ENCODE measurements at regions not wholly inside any gene's neighbourhood (a gene's known extent, or its start where the extent isn't known, plus 50 kb on each side); places are given as distances from the start of the nearest gene placed in this dataset.

- Histone ChIP-seq H3K4me1 (no peaks in the 10 kb centered on the region), H3K27me3 (no peaks in the 10 kb centered on the region), H3K9me3 (no peaks in the 10 kb centered on the region), H3K4me3 (no peak overlapping the region), H3K36me3 (replicated peaks in 1 of 2; ENCODE audit: insufficient read depth in 1 of 2, low read depth in 2 of 2) (no peaks in the 10 kb centered on the region), H3K27ac (no peak overlapping the region)
- DNase-seq (no peak), ATAC-seq (no peak)
- TF ChIP-seq CTCF (IDR thresholded peaks at IDR 0.05) (no peak), POLR2A (IDR thresholded peaks at IDR 0.05) (no peak)
- intact Hi-C loops (cut with DNase I) = no loop called here
- 48 to 55% methylated on average over 4 of the region's 4 CpGs for WGBS, 2 donors
Observed at GRCh38 chr1:90650401-90650800, 66.7 kb downstream of the BARHL2 start.

- H3K36me3 ChIP-seq (replicated peaks in 1 of 2; ENCODE audit: insufficient read depth in 1 of 2, low read depth in 2 of 2) = no peaks in the 10 kb centered on the region
- TF ChIP-seq POLR2A (IDR thresholded peaks at IDR 0.05) (no peak), CTCF (IDR thresholded peaks at IDR 0.05) (no peak)
- H3K27ac ChIP-seq = no peak overlapping the region
- no peaks in the 10 kb centered on the region for H3K9me3 ChIP-seq
- no peaks in the 10 kb centered on the region for H3K4me1 ChIP-seq
- no peak for DNase-seq
- intact Hi-C loops (cut with DNase I) = no loop called here
- no peaks in the 10 kb centered on the region for H3K27me3 ChIP-seq
- ATAC-seq = no peak
- 71 to 76% methylated on average over 4 of the region's 4 CpGs for WGBS, 2 donors
- H3K4me3 ChIP-seq = no peak overlapping the region
Observed at GRCh38 chr1:90640325-90640724, 76.8 kb downstream of the BARHL2 start.

GRCh38 chr1:90622666-90623065 is 94.4 kb downstream of the BARHL2 start:
- intact Hi-C loops (cut with DNase I) = no loop called here
- Histone ChIP-seq H3K27ac (no peak overlapping the region), H3K9me3 (no peaks in the 10 kb centered on the region), H3K4me1 (no peaks in the 10 kb centered on the region), H3K27me3 (no peaks in the 10 kb centered on the region), H3K36me3 (replicated peaks in 1 of 2; ENCODE audit: insufficient read depth in 1 of 2, low read depth in 2 of 2) (no peaks in the 10 kb centered on the region), H3K4me3 (no peak overlapping the region)
- 62 to 69% methylated on average over 5 of the region's 5 CpGs for WGBS, 2 donors
- DNase-seq (no peak), ATAC-seq (no peak)
- TF ChIP-seq POLR2A (IDR thresholded peaks at IDR 0.05) = no peak
- no peak for TF ChIP-seq CTCF (IDR thresholded peaks at IDR 0.05)

- intact Hi-C loops (cut with DNase I) = no loop called here
- 57 to 68% methylated on average over 3 of the region's 3 CpGs for WGBS, 2 donors
- ATAC-seq (no peak), DNase-seq (no peak)
- Histone ChIP-seq H3K4me3 (no peak overlapping the region), H3K36me3 (replicated peaks in 1 of 2; ENCODE audit: insufficient read depth in 1 of 2, low read depth in 2 of 2) (no peaks in the 10 kb centered on the region), H3K27me3 (no peaks in the 10 kb centered on the region), H3K27ac (no peak overlapping the region), H3K4me1 (no peaks in the 10 kb centered on the region), H3K9me3 (no peaks in the 10 kb centered on the region)
- TF ChIP-seq CTCF (IDR thresholded peaks at IDR 0.05) (no peak), POLR2A (IDR thresholded peaks at IDR 0.05) (no peak)
Observed at GRCh38 chr1:90621986-90622385, 95.1 kb downstream of the BARHL2 start.

- H3K27ac ChIP-seq = no peak overlapping the region
- ATAC-seq (no peak), DNase-seq (peak in 3 of 4 donors; percentile 11 to 42 (median 16))
- intact Hi-C loops (cut with DNase I) = no loop called here
- no peaks in the 10 kb centered on the region for H3K4me1 ChIP-seq
- no peaks in the 10 kb centered on the region for H3K36me3 ChIP-seq (replicated peaks in 1 of 2; ENCODE audit: insufficient read depth in 1 of 2, low read depth in 2 of 2)
- H3K4me3 ChIP-seq = no peak overlapping the region
- no peak for TF ChIP-seq POLR2A (IDR thresholded peaks at IDR 0.05)
- peak in 3 of 7 experiments; percentile 4 to 18 (median 9) for TF ChIP-seq CTCF (IDR thresholded peaks at IDR 0.05)
- no peaks in the 10 kb centered on the region for H3K27me3 ChIP-seq
- 41 to 45% methylated on average over 4 of the region's 4 CpGs for WGBS, 2 donors
- no peaks in the 10 kb centered on the region for H3K9me3 ChIP-seq
Observed at GRCh38 chr1:90616395-90616794, 100.7 kb downstream of the BARHL2 start.
